HUES6 (cell line): ENCODE measurements at regions not wholly inside any gene's neighbourhood (a gene's known extent, or its start where the extent isn't known, plus 50 kb on each side); places are given as distances from the start of the nearest gene placed in this dataset.
"Not testable (repeated sequence)": the region's sequence is repeated elsewhere in the genome, so short reads cannot be mapped to it uniquely, and the experiment has no call there.

Experiments used
- H3K27ac ChIP-seq: 2 replicates; pipeline ENCODE4 v1.7.0; 2013; ENCODE audit warnings: low read depth, mild to moderate bottlenecking, low read length, inconsistent platforms
- H3K27me3 ChIP-seq: 2 replicates; pipeline ENCODE4 v1.6.1; 2013; ENCODE audit warnings: low read length; ENCODE audit not compliant: control insufficient read depth, insufficient read depth
- H3K36me3 ChIP-seq: 2 replicates; pipeline ENCODE4 v1.6.1; 2013; ENCODE audit warnings: low read length; ENCODE audit not compliant: control insufficient read depth, insufficient read depth
- H3K4me1 ChIP-seq: 2 replicates; pipeline ENCODE4 v1.6.1; 2013; ENCODE audit warnings: low read length; ENCODE audit not compliant: control insufficient read depth, insufficient read depth
- H3K4me3 ChIP-seq: 2 replicates; pipeline ENCODE4 v1.5.1; 2013; ENCODE audit warnings: low read depth, low read length
- H3K9ac ChIP-seq: one replicate; pipeline ENCODE4 v1.6.1; 2013; ENCODE audit warnings: mild to moderate bottlenecking, low read length
- H3K9me3 ChIP-seq: 2 replicates; pipeline ENCODE4 v1.6.1; 2013; ENCODE audit warnings: low read depth, low read length; ENCODE audit not compliant: control insufficient read depth, insufficient read depth

GRCh38 chr10:23899166-23899565 lies 309.8 kb upstream of the KIAA1217 start:
- Histone ChIP-seq H3K9me3 (0 out of 2 replicates have a peak, but pooled peaks cover 3% of the 10 kb centered on the region), H3K36me3 (no peaks in the 10 kb centered on the region)

GRCh38 chr10:23910291-23910690 lies 298.6 kb upstream of the KIAA1217 start:
- H3K9ac ChIP-seq, result no peak overlapping the region
- H3K27me3 ChIP-seq, result no peaks in the 10 kb centered on the region
- no peaks in the 10 kb centered on the region for H3K36me3 ChIP-seq
- no peaks in the 10 kb centered on the region for H3K9me3 ChIP-seq
- no peak overlapping the region for H3K27ac ChIP-seq
- no peak overlapping the region for H3K4me3 ChIP-seq
- H3K4me1 ChIP-seq, result no peaks in the 10 kb centered on the region

More at GRCh38 chr10:23899166-23899565, 309.8 kb upstream of the KIAA1217 start:
- no peaks in the 10 kb centered on the region for H3K27me3 ChIP-seq
- H3K4me3 ChIP-seq, result no peak overlapping the region
- no peak overlapping the region for H3K27ac ChIP-seq
- H3K4me1 ChIP-seq, result no peaks in the 10 kb centered on the region
- no peak overlapping the region for H3K9ac ChIP-seq

- Histone ChIP-seq H3K9me3 (no peaks in the 10 kb centered on the region), H3K4me1 (no peaks in the 10 kb centered on the region), H3K9ac (no peak overlapping the region), H3K36me3 (no peaks in the 10 kb centered on the region), H3K27ac (no peak overlapping the region), H3K27me3 (no peaks in the 10 kb centered on the region), H3K4me3 (no peak overlapping the region)
These were observed 296.0 kb upstream of the KIAA1217 start for GRCh38 chr10:23912884-23913404.

GRCh38 chr10:23914641-23915040 lies 294.3 kb upstream of the KIAA1217 start:
- Histone ChIP-seq H3K27me3 (no peaks in the 10 kb centered on the region), H3K4me1 (peaks cover 7% of the 10 kb centered on the region), H3K4me3 (no peak overlapping the region), H3K9me3 (no peaks in the 10 kb centered on the region), H3K36me3 (no peaks in the 10 kb centered on the region), H3K27ac (no peak overlapping the region), H3K9ac (no peak overlapping the region)

- Histone ChIP-seq H3K9me3 (peaks cover 6% of the 10 kb centered on the region; the same call in 1 of the 2 replicates), H3K27ac (no peak overlapping the region), H3K27me3 (no peaks in the 10 kb centered on the region), H3K4me1 (peaks cover 7% of the 10 kb centered on the region), H3K36me3 (no peaks in the 10 kb centered on the region), H3K9ac (no peak overlapping the region), H3K4me3 (no peak overlapping the region)
These were observed 291.6 kb upstream of the KIAA1217 start for GRCh38 chr10:23917251-23917840.

- Histone ChIP-seq H3K9me3 (peaks cover 6% of the 10 kb centered on the region; the same call in 1 of the 2 replicates), H3K4me1 (peaks cover 7% of the 10 kb centered on the region), H3K9ac (no peak overlapping the region), H3K4me3 (no peak overlapping the region), H3K27me3 (no peaks in the 10 kb centered on the region), H3K36me3 (no peaks in the 10 kb centered on the region), H3K27ac (no peak overlapping the region)
These were observed 290.7 kb upstream of the KIAA1217 start for GRCh38 chr10:23918090-23918723.

- Histone ChIP-seq H3K27ac (no peak overlapping the region), H3K27me3 (no peaks in the 10 kb centered on the region), H3K9ac (no peak overlapping the region), H3K4me3 (no peak overlapping the region), H3K4me1 (peaks cover 7% of the 10 kb centered on the region), H3K9me3 (peaks cover 6% of the 10 kb centered on the region; the same call in 1 of the 2 replicates), H3K36me3 (no peaks in the 10 kb centered on the region)
These were observed 290.1 kb upstream of the KIAA1217 start for GRCh38 chr10:23918839-23919238.

GRCh38 chr10:23927576-23928325 lies 281.2 kb upstream of the KIAA1217 start:
- H3K9me3 ChIP-seq, result no peaks in the 10 kb centered on the region
- no peak overlapping the region for H3K27ac ChIP-seq
- no peaks in the 10 kb centered on the region for H3K27me3 ChIP-seq
- H3K36me3 ChIP-seq, result no peaks in the 10 kb centered on the region
- no peak overlapping the region for H3K4me3 ChIP-seq
- no peaks in the 10 kb centered on the region for H3K4me1 ChIP-seq
- H3K9ac ChIP-seq, result no peak overlapping the region

- not testable (repeated sequence) for H3K9ac ChIP-seq, H3K4me3 ChIP-seq, H3K27ac ChIP-seq, H3K36me3 ChIP-seq, H3K9me3 ChIP-seq, H3K27me3 ChIP-seq, H3K4me1 ChIP-seq
These were observed 274.9 kb upstream of the KIAA1217 start for GRCh38 chr10:23934023-23934422.

- Histone ChIP-seq H3K4me3 (no peak overlapping the region), H3K27ac (no peak overlapping the region), H3K9ac (no peak overlapping the region), H3K27me3 (no peaks in the 10 kb centered on the region), H3K9me3 (no peaks in the 10 kb centered on the region), H3K4me1 (no peaks in the 10 kb centered on the region), H3K36me3 (no peaks in the 10 kb centered on the region)
These were observed 263.1 kb upstream of the KIAA1217 start for GRCh38 chr10:23945845-23946244.

- H3K27ac ChIP-seq, result no peak overlapping the region
- H3K4me1 ChIP-seq, result no peaks in the 10 kb centered on the region
- H3K9ac ChIP-seq, result no peak overlapping the region
- H3K36me3 ChIP-seq, result no peaks in the 10 kb centered on the region
- H3K9me3 ChIP-seq, result peaks cover 6% of the 10 kb centered on the region; the same call in 1 of the 2 replicates
- no peak overlapping the region for H3K4me3 ChIP-seq
- no peaks in the 10 kb centered on the region for H3K27me3 ChIP-seq
These were observed 257.1 kb upstream of the KIAA1217 start for GRCh38 chr10:23951841-23952240.
